ENCODE measurements at regions not wholly inside any gene's neighbourhood (a gene's known extent, or its start where the extent isn't known, plus 50 kb on each side); places are given as distances from the start of the nearest gene placed in this dataset.

DNA sequence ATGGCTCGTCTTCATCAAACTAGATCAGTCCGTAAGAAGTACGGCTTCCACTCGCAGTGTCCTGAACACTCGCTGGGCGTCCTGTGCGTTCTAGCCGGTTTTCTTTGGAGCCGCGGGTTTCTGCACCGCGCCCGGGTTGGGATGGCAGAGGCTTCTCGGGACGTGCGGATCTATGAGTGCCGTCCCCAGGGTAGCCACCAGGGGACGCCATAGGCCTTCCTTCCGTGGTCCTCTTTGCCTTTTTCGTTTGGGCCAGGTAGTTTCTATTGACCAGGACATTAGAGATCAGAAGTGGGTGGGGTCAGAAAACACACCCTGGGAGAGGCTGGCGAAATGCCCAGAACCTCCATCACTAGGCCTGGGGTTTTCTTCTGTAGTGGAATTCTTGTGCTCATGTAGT, 273.8 kb downstream of the FAM72C start:
- no peak overlapping the region for H3K27ac ChIP-seq (ENCODE audit: low read depth, low read length)
- no peaks in the 10 kb centered on the region for H3K36me3 ChIP-seq (ENCODE audit: insufficient read depth, low read length)
- no peaks in the 10 kb centered on the region for H3K9me3 ChIP-seq (ENCODE audit: low read depth, low read length)
- no peaks in the 10 kb centered on the region for H3K4me1 ChIP-seq (ENCODE audit: insufficient read depth, low read length)
- no peaks in the 10 kb centered on the region for H4K20me1 ChIP-seq (ENCODE audit: insufficient read depth, low read length)
- DNase-seq (ENCODE audit: insufficient read length, low spot score, missing footprints) = no peak
- no peak overlapping the region for H3K4me2 ChIP-seq (ENCODE audit: insufficient read depth, low read length)
- no peaks in the 10 kb centered on the region for H3K79me2 ChIP-seq (ENCODE audit: insufficient read depth, low read length)
- no peaks in the 10 kb centered on the region for H3K27me3 ChIP-seq (ENCODE audit: insufficient read depth, low read length)
- TF ChIP-seq, protein P1, sequence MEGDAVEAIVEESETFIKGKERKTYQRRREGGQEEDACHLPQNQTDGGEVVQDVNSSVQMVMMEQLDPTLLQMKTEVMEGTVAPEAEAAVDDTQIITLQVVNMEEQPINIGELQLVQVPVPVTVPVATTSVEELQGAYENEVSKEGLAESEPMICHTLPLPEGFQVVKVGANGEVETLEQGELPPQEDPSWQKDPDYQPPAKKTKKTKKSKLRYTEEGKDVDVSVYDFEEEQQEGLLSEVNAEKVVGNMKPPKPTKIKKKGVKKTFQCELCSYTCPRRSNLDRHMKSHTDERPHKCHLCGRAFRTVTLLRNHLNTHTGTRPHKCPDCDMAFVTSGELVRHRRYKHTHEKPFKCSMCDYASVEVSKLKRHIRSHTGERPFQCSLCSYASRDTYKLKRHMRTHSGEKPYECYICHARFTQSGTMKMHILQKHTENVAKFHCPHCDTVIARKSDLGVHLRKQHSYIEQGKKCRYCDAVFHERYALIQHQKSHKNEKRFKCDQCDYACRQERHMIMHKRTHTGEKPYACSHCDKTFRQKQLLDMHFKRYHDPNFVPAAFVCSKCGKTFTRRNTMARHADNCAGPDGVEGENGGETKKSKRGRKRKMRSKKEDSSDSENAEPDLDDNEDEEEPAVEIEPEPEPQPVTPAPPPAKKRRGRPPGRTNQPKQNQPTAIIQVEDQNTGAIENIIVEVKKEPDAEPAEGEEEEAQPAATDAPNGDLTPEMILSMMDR (IDR thresholded peaks at IDR 0.05; ENCODE audit: extremely low read depth, low read depth, low read length) = peak; percentile 42
- H2AFZ ChIP-seq (ENCODE audit: low read length) = no peak overlapping the region
- no peak overlapping the region for H3K4me3 ChIP-seq (ENCODE audit: insufficient read depth, low read length)

GRCh38 chr1:143694085-143694484, 277.7 kb downstream of the FAM72C start:
- no peaks in the 10 kb centered on the region for H3K27me3 ChIP-seq (ENCODE audit: insufficient read depth, low read length)
- no peak overlapping the region for H3K4me3 ChIP-seq (ENCODE audit: insufficient read depth, low read length)
- H2AFZ ChIP-seq (ENCODE audit: low read length) = no peak overlapping the region
- TF ChIP-seq, protein P1 (IDR thresholded peaks at IDR 0.05; ENCODE audit: extremely low read depth, low read depth, low read length) = no peak
- no peak overlapping the region for H3K4me2 ChIP-seq (ENCODE audit: insufficient read depth, low read length)
- no peaks in the 10 kb centered on the region for H3K4me1 ChIP-seq (ENCODE audit: insufficient read depth, low read length)
- H3K79me2 ChIP-seq (ENCODE audit: insufficient read depth, low read length) = no peaks in the 10 kb centered on the region
- DNase-seq (ENCODE audit: insufficient read length, low spot score, missing footprints) = no peak
- no peaks in the 10 kb centered on the region for H4K20me1 ChIP-seq (ENCODE audit: insufficient read depth, low read length)
- no peaks in the 10 kb centered on the region for H3K9me3 ChIP-seq (ENCODE audit: low read depth, low read length)
- H3K27ac ChIP-seq (ENCODE audit: low read depth, low read length) = no peak overlapping the region
- no peaks in the 10 kb centered on the region for H3K36me3 ChIP-seq (ENCODE audit: insufficient read depth, low read length)

DNA sequence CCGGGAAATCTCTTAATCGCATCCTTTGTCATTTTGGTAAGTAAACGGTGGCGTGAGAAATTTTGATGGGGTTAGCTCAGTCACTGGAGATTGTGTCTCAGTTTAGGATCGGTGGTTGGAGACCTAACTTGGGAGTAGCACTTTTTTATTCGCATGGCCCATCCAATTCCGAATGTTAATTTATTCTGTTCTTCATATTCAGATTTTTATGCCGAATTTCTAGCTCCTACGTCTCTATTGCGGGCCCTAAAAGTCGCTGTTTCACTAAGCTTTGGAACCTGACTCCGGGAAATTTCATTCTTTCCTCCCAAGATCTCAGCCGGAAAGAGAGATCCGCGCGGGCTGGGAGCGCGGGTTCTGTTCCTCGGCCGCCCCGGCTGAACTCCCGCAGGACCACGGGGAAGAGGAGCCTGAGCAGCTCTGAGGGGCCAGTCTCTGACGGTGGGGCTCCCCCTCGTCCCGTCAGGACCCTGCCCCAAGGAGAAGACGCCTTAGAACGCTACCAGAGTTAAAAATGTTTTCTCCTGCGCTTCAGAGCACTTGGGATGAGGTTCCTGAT, 279.7 kb downstream of the FAM72C start:
- Histone ChIP-seq H3K27ac (ENCODE audit: low read depth, low read length) (no peak overlapping the region), H3K27me3 (ENCODE audit: insufficient read depth, low read length) (no peaks in the 10 kb centered on the region), H3K4me2 (ENCODE audit: insufficient read depth, low read length) (no peak overlapping the region), H3K79me2 (ENCODE audit: insufficient read depth, low read length) (no peaks in the 10 kb centered on the region), H3K36me3 (ENCODE audit: insufficient read depth, low read length) (no peaks in the 10 kb centered on the region), H3K4me3 (ENCODE audit: insufficient read depth, low read length) (no peak overlapping the region), H3K9me3 (ENCODE audit: low read depth, low read length) (no peaks in the 10 kb centered on the region), H4K20me1 (ENCODE audit: insufficient read depth, low read length) (no peaks in the 10 kb centered on the region), H3K4me1 (ENCODE audit: insufficient read depth, low read length) (no peaks in the 10 kb centered on the region), H2AFZ (ENCODE audit: low read length) (no peak overlapping the region)
- TF ChIP-seq, protein P1 (IDR thresholded peaks at IDR 0.05; ENCODE audit: extremely low read depth, low read depth, low read length) = no peak
- no peak for DNase-seq (ENCODE audit: insufficient read length, low spot score, missing footprints)

DNA sequence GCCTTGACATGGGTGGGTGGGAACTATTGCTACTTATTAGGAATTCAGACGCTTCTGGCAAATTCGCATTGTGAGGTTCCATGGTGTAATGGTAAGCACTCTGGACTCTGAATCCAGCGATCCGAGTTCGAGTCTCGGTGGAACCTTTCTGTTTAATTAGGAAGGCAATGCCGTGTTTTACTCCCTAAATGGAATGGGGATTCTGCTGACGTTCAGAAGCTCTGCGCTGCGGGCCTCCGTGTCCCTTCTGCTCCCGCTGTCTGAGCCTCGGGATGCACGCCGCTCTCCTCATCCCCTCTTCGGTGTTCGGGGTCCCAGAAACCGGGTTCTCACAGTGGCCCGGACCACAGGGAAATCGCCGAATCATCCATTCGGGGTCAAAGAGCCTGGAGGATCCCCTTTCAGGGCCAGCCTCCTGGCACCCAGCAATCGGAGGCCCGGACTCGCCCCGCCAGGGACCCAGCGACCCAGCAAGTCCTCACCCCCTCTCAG, 280.3 kb downstream of the FAM72C start:
- Histone ChIP-seq H3K9me3 (ENCODE audit: low read depth, low read length) (no peaks in the 10 kb centered on the region), H2AFZ (ENCODE audit: low read length) (no peak overlapping the region), H4K20me1 (ENCODE audit: insufficient read depth, low read length) (no peaks in the 10 kb centered on the region), H3K27me3 (ENCODE audit: insufficient read depth, low read length) (no peaks in the 10 kb centered on the region), H3K36me3 (ENCODE audit: insufficient read depth, low read length) (no peaks in the 10 kb centered on the region), H3K27ac (ENCODE audit: low read depth, low read length) (no peak overlapping the region), H3K4me3 (ENCODE audit: insufficient read depth, low read length) (no peak overlapping the region), H3K4me2 (ENCODE audit: insufficient read depth, low read length) (no peak overlapping the region), H3K4me1 (ENCODE audit: insufficient read depth, low read length) (no peaks in the 10 kb centered on the region), H3K79me2 (ENCODE audit: insufficient read depth, low read length) (no peaks in the 10 kb centered on the region)
- TF ChIP-seq, protein P1 (IDR thresholded peaks at IDR 0.05; ENCODE audit: extremely low read depth, low read depth, low read length) = no peak
- peak; percentile 71 for DNase-seq (ENCODE audit: insufficient read length, low spot score, missing footprints)

Data from osteoblast (primary cell).